GM23248 (cell line): ENCODE measurements at regions not wholly inside any gene's neighbourhood (a gene's known extent, or its start where the extent isn't known, plus 50 kb on each side); places are given as distances from the start of the nearest gene placed in this dataset.

ENCODE experiments used
- DNase-seq: peaks from one replicate; pipeline ENCODE4 v3.0.0-alpha.2; 2015
- H2AFZ ChIP-seq: fragments of 200-600 bp; sonication (generic); 2 replicates; pipeline ENCODE4 v1.6.1; 2016; ENCODE audit warnings: antibody characterized with exemption
- H3F3A ChIP-seq: fragments of 200-600 bp; sonication (generic); 2 replicates; pipeline ENCODE4 v1.6.1; 2016; ENCODE audit warnings: mild to moderate bottlenecking, antibody characterized with exemption, mixed run types; ENCODE audit not compliant: insufficient read depth
- H3K27ac ChIP-seq: fragments of 200-600 bp; sonication (generic); 2 replicates; pipeline ENCODE4 v1.5.1; 2016; ENCODE audit warnings: mild to moderate bottlenecking
- H3K27me3 ChIP-seq: fragments of 200-600 bp; sonication (generic); replicated peaks from 2 replicates; pipeline ENCODE4 v1.6.1; 2016; ENCODE audit warnings: mild to moderate bottlenecking; ENCODE audit not compliant: insufficient read depth
- H3K36me3 ChIP-seq: fragments of 200-600 bp; sonication (generic); 2 replicates; pipeline ENCODE4 v1.6.1; 2016; ENCODE audit warnings: low read depth, mild to moderate bottlenecking
- H3K4me1 ChIP-seq: fragments of 200-600 bp; sonication (generic); 2 replicates; pipeline ENCODE4 v1.6.1; 2016; ENCODE audit warnings: mild to moderate bottlenecking; ENCODE audit not compliant: insufficient read depth
- H3K4me2 ChIP-seq: fragments of 200-600 bp; sonication (generic); one replicate; pipeline ENCODE4 v1.6.1; 2016; ENCODE audit warnings: mild to moderate bottlenecking; ENCODE audit not compliant: unreplicated experiment
- H3K4me3 ChIP-seq: fragments of 200-600 bp; sonication (generic); 2 replicates; pipeline ENCODE4 v1.5.1; 2016; ENCODE audit warnings: mild to moderate bottlenecking
- H3K79me2 ChIP-seq: fragments of 200-600 bp; sonication (generic); 2 replicates; pipeline ENCODE4 v1.6.1; 2016; ENCODE audit warnings: mild to moderate bottlenecking; ENCODE audit not compliant: insufficient read depth
- H3K9ac ChIP-seq: fragments of 200-600 bp; sonication (generic); 2 replicates; pipeline ENCODE4 v1.6.1; 2016; ENCODE audit warnings: mild to moderate bottlenecking
- H3K9me2 ChIP-seq: fragments of 200-600 bp; sonication (generic); 2 replicates; pipeline ENCODE4 v1.6.1; 2016; ENCODE audit warnings: mixed run types, mild to moderate bottlenecking, moderate library complexity; ENCODE audit not compliant: insufficient read depth
- H3K9me3 ChIP-seq: fragments of 200-600 bp; sonication (generic); one replicate; pipeline ENCODE4 v1.6.1; 2017; ENCODE audit warnings: low read depth
- H4K20me1 ChIP-seq: fragments of 200-600 bp; sonication (generic); 2 replicates; pipeline ENCODE4 v1.6.0; 2016; ENCODE audit not compliant: insufficient read depth
- EZH2 ChIP-seq: fragments of 200-600 bp; sonication (generic); IDR thresholded peaks from 2 replicates; pipeline ENCODE4 v1.6.1; 2018; ENCODE audit warnings: antibody characterized with exemption, mild to moderate bottlenecking; ENCODE audit not compliant: insufficient read depth, poor library complexity, severe bottlenecking
- EZH2phosphoT487 ChIP-seq: fragments of 200-600 bp; sonication (generic); IDR thresholded peaks from 2 replicates; pipeline ENCODE4 v1.6.1; 2018; ENCODE audit warnings: antibody characterized with exemption, moderate library complexity, mild to moderate bottlenecking, low read depth; ENCODE audit not compliant: insufficient read depth
- WGBS, 2 experiments: methylation state at CpG; one replicate each; pipeline ENCODE4 v1.1.6; 2015 to 2017; ENCODE audit warnings: low lambda C conversion rate in 2 of 2, low coverage in 1 of 2; ENCODE audit errors: missing lambda C conversion rate in 2 of 2; 5-methylcytosine and 5-hydroxymethylcytosine counted together
- in situ Hi-C: fragments of 300-500 bp; cut with MboI; formaldehyde crosslinking; loops from 2 replicates; pipeline ENCODE4 v1.15.0; 2020

DNA sequence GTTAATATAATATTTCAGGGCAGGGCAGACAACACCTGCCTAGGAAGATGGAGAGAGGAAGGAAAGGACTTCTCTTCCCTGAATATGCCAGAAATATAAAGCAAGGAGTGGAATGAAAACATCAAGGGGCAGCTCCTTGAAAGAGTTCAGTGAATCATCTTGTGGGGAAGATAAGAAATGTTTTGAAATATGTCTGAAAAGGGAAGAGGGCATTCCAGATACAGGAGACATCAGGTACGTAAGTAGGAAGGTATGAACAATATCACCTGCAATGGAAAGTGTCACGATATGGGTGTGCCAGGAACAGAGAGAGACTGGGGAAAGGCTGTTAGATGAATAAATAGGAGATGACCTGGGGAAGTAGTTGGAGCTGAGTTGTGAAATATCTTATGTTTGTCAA, 75.8 kb upstream of the WDR72 start:
- Histone ChIP-seq H3K4me3 (no peak overlapping the region), H3K27ac (no peak overlapping the region), H3K9me3 (peaks cover 3% of the 10 kb centered on the region), H3K9me2 (no peaks in the 10 kb centered on the region), H2AFZ (no peak overlapping the region), H3K4me1 (no peaks in the 10 kb centered on the region), H3K9ac (no peak overlapping the region), H3K4me2 (no peak overlapping the region), H3K27me3 (no peaks in the 10 kb centered on the region), H3F3A (no peaks in the 10 kb centered on the region), H3K79me2 (no peaks in the 10 kb centered on the region), H4K20me1 (no peaks in the 10 kb centered on the region), H3K36me3 (no peaks in the 10 kb centered on the region)
- no peak for DNase-seq
- 19% methylated on average over 2 of the region's 2 CpGs for WGBS, 2 experiments
- in situ Hi-C loops = no loop called here
- TF ChIP-seq EZH2 = no peak
- no peak for TF ChIP-seq EZH2phosphoT487

DNA sequence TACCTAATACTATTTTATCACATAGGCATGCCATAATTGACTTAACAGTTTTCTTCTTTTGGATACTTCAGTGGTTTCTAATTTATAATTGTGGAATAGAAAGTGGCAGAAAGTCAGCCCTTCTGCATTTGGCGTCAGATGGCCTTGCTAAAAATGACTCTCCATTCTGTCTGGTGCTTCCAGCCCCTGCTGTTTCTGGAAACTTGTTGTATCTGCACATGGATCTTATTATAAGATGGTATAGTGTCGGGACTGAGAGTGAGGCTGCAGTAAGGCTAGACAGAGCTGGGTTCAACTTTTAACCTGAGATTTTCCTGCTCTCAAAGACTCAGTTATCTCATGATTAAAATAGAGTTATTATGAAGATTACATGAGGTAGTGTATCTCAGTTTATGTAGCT, 74.8 kb upstream of the WDR72 start:
- Histone ChIP-seq H3K9ac (no peak overlapping the region), H2AFZ (no peak overlapping the region), H3K27ac (no peak overlapping the region), H3K36me3 (no peaks in the 10 kb centered on the region), H3K79me2 (no peaks in the 10 kb centered on the region), H4K20me1 (no peaks in the 10 kb centered on the region), H3K27me3 (no peaks in the 10 kb centered on the region), H3K9me3 (no peaks in the 10 kb centered on the region), H3K4me1 (no peaks in the 10 kb centered on the region), H3F3A (no peaks in the 10 kb centered on the region), H3K4me2 (no peak overlapping the region), H3K4me3 (no peak overlapping the region), H3K9me2 (no peaks in the 10 kb centered on the region)
- TF ChIP-seq EZH2phosphoT487 (no peak), EZH2 (no peak)
- in situ Hi-C loops = no loop called here
- 0 to 4% methylated on average over 2 of the region's 2 CpGs for WGBS, 2 experiments
- no peak for DNase-seq

DNA sequence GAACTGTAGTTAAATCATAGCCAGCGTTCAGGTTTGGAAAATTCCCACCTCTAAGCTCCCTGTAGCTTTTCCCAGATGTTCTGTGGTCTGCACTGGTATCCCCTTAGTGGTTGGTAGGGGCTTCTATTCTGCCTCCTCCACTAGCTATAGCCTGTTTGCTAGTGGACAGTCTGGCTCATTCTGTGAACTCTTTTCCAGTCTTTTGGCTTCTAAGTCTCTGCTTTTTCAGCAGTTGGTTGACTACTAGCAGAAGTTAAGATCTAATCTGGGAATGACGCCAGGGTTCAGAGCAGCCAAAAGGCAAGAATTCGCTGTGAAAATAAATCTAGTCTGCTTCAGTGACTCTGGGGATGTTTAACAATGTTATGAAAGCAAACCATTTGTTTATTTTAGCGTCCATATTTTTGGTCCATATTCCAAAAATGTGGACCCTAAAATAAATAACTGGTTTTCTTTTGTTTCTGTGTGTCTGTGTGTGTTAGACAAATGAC, 73.7 kb upstream of the WDR72 start:
- Histone ChIP-seq H3K79me2 (no peaks in the 10 kb centered on the region), H3F3A (no peaks in the 10 kb centered on the region), H3K27me3 (no peaks in the 10 kb centered on the region), H3K9me3 (no peaks in the 10 kb centered on the region), H3K27ac (no peak overlapping the region), H3K4me3 (no peak overlapping the region), H3K9ac (no peak overlapping the region), H3K4me2 (no peak overlapping the region), H2AFZ (no peak overlapping the region), H3K4me1 (no peaks in the 10 kb centered on the region), H4K20me1 (no peaks in the 10 kb centered on the region), H3K9me2 (no peaks in the 10 kb centered on the region), H3K36me3 (no peaks in the 10 kb centered on the region)
- in situ Hi-C loops = no loop called here
- no peak for TF ChIP-seq EZH2
- TF ChIP-seq EZH2phosphoT487 = no peak
- 3 to 6% methylated on average over 4 of the region's 4 CpGs for WGBS, 2 experiments
- DNase-seq = peak; percentile 0

DNA sequence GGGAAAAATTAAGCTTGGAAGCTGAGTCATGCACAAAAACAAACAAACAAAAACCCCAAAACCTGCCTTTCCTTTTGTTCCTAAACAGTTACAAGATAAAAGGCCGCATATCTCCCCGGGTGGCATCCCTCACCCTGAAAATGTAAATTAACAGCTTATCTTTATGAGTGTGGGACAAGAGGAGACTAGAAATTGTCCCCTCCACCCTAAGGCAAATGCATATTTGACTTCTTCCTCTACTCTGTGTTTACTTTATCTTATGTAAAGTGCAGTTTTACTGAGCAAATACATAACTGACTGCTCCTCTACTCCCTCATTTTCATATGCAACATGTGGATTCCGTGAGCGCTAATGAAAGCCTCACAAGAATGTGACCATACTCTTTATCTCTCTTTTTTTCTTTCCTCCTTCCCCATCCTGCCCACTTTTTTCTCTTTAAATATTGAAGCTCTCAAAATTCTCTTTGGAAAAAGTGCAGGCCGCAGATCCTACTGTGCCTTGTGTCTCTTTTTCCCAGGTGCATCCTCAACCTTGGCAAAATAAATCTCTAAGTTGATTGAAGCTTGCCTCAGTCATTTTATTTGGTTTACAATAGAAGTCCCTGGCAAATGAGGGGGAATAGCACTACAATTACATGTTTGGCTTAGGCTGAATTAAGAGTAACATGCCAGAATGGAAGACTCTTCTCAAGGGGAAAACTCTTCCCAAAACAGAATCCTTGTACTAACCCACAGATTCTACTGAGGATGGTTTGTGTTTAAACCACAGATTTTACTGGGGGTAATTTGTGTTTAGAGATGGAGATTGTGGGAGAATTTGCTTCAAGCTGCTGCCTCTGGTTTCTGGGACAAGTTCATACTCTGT, 72.7 kb upstream of the WDR72 start:
- H3K9ac ChIP-seq = no peak overlapping the region
- no peak for DNase-seq
- H3K79me2 ChIP-seq = no peaks in the 10 kb centered on the region
- in situ Hi-C loops = no loop called here
- H3K36me3 ChIP-seq = no peaks in the 10 kb centered on the region
- H3K4me1 ChIP-seq = no peaks in the 10 kb centered on the region
- H3K27ac ChIP-seq = no peak overlapping the region
- TF ChIP-seq EZH2phosphoT487 (no peak), EZH2 (no peak)
- no peaks in the 10 kb centered on the region for H4K20me1 ChIP-seq
- no peak overlapping the region for H3K4me3 ChIP-seq
- no peaks in the 10 kb centered on the region for H3F3A ChIP-seq
- H2AFZ ChIP-seq = no peak overlapping the region
- H3K9me2 ChIP-seq = no peaks in the 10 kb centered on the region
- H3K4me2 ChIP-seq = no peak overlapping the region
- 25 to 30% methylated on average over 5 of the region's 5 CpGs for WGBS, 2 experiments
- H3K27me3 ChIP-seq = no peaks in the 10 kb centered on the region
- no peaks in the 10 kb centered on the region for H3K9me3 ChIP-seq
